HG02759 (cell line): ENCODE measurements at regions not wholly inside any gene's neighbourhood (a gene's known extent, or its start where the extent isn't known, plus 50 kb on each side); places are given as distances from the start of the nearest gene placed in this dataset.
"Not testable (repeated sequence)": the region's sequence is repeated elsewhere in the genome, so short reads cannot be mapped to it uniquely, and the experiment has no call there.

ENCODE experiments used
- ATAC-seq: cut with Tn5 transposase; IDR thresholded peaks from one replicate; pipeline ENCODE4 v1.9.1; 2021; ENCODE audit warnings: mild to moderate bottlenecking, moderate library complexity; ENCODE audit not compliant: unreplicated experiment

DNA sequence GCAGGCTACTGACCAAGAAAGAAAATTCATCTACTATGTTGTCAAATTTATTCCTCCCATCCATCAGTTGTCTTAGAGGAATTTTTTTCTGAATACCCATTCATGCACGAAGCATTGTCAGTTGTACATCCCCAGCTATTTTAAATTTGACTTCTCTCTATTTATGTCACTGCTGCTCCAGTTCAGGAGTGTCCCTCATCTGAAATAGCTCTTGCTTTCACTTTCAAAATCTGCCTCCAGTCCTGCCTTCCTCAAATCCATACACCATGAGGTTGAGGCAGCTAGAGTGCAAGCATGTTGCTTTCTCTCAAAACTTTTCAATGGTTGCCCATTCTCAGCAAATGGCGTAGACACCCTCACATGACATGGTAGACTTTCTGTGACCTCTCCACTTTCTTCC lies 335.4 kb upstream of the CDH2 start:
- ATAC-seq: peak; percentile 52

DNA sequence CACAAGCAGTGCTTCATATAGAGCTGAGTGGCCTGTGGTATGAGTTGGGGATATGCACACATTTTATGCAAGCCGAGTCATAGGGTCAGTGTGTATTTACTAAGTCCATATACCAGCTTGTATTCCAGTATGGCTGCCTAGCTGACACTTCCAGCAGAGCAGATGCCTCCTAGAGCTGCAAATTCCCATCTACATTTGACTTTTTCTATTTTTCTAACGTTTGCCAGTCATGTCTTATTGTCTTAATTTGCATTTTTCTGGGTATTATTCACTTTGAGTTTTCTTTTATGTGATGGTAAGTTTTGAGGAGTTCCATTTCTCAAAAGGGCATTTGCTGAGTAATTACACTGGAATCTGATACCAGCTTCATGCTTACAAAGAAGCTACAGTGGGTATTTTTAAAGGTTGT lies 334.5 kb upstream of the CDH2 start:
- no peak for ATAC-seq

DNA sequence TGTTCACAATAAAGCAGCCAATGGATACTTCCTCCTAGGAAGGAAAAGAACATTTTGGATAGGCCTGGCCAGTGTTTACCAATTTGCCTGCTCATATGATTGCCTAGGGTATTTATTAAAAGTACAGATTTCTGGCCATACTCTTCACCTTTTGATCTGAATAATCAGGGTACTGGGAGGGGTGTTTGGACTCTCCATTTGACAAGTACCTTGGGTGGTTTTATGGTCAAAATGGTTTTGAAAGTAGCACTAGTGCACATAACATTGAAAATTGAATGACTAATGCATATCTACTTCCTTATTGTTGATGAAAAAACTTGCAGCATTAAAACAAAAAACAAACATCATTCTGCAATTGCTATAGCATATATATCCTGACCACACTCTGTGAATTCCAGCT lies 333.3 kb upstream of the CDH2 start:
- ATAC-seq: no peak

DNA sequence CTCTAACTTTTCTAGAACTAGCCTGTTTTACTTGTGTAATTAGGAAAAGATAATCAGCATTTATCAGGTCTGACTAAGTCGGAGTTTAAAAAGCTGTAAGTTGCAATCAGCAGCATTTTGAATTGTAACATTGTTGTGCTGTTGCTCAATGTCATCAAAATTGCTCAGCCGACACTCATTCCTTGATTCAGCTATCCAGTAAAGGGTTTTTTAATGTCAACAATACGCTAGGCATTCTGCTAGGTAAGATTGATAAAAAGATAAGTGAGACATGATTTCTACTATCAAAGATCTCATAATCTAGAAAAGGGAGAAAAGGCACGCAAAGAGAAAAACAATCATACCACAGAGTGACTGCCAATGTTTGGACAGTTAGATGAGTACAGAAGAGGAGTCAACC lies 327.1 kb upstream of the CDH2 start:
- ATAC-seq: no peak

DNA sequence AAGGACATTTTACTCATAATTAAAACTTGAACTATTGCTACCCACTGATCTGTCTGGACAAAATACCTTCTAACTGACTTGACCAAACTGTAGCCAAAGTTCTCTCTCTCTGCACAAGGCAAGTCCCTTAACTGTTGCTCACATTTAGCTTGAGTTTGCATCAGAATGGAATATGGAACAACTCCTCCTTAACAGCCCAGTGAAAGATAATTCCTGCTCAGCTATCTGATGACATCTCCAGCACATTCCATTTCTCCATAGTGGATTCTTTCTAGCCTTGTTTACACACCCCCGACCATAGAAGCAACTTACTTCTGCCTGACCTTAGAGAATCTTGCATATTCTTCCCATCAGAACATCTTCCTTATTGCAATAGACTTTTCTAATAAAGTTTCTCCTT lies 317.2 kb upstream of the CDH2 start:
- ATAC-seq: no peak

DNA sequence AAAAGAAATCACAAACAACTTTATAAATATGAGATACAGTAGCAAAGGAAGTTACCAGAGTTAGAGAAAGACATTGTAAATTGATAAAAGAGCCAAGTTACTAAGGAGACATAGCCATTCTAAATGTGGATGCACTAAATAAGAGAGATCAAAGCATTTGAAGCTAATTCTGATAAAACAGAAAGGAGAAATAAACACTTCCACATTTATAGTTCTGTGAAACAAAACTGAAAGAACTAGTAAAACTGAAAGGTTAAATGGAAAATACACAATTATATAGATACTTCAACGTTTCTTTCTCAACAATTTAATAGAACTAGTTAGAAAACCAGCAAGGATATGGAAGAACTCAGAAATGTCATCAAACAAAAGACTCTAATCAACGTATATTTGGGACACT lies 309.0 kb upstream of the CDH2 start:
- ATAC-seq: no peak

DNA sequence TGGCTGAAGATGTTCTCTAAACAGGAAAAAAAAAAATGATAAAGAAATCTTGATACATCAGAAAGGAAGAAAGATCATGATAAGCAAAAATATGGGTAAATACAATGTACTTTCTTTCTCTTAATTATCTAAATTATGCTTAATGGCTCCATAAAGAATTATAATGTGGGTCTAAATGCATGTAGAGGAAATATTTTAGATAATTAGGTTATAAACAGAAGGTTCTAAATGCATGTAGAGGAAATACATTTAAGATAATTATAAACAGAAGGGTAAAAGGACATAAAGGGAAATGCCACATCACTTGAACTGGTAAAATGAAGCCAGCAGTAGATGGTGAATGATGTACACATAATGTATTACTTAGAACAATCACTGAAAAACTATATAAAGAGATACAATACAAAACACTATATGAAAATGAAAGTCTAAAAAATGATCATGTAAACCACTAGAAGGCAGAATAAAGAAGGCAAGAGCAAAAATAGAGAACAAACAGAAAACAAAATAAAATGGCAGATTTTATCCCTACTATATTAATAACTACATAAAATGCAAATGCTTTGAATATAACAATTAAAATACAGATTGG lies 308.4 kb upstream of the CDH2 start:
- ATAC-seq: no peak

DNA sequence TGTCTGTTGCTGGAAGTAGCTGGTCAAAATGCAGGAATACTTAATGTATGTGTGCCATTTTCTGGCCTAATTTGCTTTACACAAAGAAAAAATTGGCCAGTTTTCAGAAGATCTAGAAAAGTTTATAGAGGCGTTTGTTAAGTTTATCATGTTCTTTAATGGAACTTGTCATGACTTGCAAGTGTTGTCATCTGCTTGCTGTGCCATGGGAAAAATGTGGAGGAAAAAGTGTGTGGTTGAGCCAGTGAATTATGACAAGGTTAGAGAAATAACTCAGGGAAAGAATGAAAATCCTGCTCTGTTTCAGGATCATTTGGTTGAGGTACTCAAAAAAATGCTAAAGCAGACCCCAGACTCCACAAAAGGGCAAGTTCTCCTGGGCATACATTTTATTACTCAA lies 301.6 kb upstream of the CDH2 start:
- no peak for ATAC-seq

DNA sequence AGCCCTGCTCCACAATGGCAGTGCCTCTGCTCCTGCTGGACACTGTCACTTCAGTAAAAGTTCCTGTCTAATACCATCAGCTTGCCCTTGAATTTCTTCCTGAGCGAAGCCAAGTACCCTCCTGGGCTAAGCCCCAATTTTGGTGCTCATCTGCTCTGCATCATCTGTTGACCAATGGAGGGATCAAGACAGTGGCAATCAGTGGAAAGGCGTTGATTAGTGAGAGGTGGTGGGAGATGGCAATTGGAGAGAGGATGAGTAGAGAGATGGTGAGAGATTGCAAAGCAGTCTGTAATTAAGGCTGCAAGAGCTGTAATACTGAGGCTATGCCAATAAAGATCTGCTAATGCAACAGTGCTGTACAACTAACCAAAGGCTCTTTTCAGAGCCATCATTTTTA lies 299.4 kb upstream of the CDH2 start:
- no peak for ATAC-seq

DNA sequence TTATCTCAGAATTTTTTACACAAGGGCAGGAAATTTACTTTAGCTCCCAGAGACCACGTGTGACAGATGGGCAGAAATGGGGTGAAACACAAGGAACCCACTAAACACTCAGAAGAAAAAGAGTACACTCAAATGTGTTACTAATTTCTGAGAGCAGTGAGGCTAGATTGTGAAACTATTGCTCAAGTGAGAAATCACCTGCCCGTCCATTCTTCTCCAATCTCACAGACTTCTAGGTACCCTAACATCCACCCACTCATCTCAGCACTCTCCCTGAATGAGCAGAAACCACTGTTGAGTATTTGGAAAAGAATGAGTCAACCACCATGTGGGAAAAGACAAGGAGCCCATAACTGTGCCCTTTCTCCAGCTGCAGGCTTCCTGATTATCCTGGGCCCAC lies 293.0 kb upstream of the CDH2 start:
- ATAC-seq: no peak

DNA sequence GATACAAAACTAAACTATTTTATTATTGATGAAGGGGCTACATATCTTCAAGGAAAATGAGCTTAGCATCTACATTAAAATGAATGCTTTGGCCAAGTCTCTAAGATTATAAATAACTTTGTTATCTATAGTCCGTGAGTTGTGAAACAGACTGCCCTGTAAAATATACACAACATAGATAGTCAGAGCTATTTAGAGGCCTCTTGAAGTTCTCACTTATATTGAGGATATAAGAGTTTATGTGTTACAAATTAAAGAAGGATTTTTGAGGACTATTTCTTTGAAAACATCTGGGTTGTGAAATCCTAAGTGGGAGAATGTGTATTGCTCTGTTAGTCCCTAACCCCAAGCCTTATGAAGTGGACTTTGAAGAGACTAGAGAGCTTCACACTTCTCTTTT lies 292.0 kb upstream of the CDH2 start:
- no peak for ATAC-seq

DNA sequence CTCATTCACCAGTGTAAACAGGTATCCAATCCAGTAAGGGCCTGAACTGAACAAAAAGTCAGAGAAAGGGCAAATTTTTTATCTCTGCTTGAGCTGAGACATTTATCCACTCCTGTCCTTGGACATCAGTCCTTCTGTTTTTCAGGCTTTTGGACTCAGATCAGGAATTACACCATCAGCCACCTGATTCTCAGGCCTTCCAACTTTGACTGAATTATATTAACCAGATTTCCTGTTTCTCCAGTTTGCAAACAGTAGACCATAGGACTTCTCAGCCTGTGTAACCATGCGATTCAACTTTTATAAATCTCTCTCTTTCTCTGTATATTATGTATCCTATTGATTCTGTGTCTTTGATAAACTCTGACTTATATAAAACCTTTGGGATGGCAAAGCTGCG lies 289.3 kb upstream of the CDH2 start:
- ATAC-seq: no peak

DNA sequence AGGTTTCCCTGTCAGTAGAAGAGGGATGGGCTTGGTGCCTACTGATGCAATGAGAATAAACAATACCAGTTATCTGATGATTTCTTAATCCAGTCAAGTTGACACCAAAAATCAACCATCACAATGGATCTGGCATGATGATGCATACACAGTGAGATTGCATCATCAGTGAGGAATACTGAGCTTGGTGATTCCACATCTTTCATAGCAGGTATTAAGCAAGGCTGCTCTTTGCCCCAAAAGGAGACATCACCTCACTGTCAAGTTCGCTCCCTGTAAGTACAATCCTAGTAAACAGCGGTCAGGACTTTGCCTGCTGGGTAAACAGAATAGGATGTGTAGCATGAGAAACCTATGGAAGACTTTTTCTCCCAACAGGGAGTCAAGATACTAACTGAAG lies 282.7 kb upstream of the CDH2 start:
- no peak for ATAC-seq

DNA sequence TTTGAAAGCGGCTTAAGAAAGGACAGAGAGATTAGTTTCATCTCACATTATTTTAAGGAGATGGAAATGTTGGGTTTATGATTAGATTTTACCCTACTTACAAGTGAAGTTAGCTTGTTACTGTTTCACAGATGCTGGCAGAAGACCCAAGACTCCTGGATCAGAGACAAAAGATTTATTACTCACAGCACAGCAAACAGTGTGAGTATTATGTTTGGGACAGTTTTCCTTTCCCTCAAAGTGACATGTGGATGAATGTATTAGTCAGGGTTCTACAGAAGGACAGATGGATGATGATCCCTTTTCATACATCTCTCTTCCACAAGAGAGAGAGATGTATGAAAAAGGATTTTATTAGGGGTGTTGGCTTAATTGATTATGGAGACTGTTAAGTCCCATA lies 281.8 kb upstream of the CDH2 start:
- ATAC-seq: no peak

DNA sequence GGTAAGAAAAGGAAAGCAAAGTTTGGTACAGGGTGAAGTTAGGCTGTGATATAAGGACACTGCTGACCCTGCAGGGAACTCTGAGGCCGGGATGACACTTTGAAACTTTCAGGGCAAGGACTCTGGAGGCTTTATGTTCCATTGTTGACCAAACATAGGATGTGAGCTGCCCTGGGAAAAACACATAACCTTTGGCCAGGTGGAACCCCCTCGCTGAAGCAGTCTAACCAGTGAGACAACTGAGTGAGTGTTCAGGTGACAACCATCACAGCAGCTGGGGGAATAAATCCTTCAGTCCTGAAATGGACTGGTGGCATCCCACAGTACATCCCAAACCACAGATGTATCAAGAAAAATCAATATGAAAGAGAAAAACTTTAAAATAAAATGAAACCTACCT lies 280.9 kb upstream of the CDH2 start:
- no peak for ATAC-seq

DNA sequence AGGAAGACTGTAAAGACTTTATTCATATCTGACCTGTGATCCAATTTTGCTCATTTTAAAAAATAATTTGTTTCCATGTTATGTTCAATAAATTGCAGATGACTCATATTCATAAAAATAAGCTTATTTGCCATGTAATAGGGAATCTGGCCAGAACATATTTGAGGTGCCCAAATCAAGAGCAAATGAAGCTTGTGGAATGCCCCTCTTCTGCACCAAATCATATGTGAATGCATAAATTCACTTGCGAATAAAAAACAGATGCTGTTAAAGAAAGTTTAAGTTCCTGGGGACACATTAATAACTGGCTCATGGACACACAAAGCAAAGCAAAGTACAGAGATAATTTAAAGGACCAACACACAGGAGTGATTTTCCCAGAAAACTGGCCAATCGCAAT lies 279.0 kb upstream of the CDH2 start:
- ATAC-seq: no peak

DNA sequence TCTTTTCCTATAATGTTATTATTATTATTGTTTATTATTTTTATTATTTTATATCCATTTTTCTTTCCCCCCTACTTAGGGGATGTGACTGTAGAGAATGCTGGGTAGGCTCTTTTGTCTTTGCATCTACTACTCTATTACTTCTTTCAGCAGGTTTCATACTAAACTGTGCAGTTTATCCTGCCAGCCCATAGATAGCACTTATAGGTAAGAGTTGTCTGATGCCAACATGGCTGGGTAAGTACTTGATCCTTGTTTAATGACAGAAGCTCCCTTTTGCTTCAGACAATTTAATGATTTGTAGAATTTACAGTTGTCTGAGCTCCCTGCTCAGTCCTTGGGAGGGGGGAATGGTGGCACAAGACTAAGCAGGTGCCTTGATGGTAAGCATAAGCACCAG lies 262.9 kb upstream of the CDH2 start:
- ATAC-seq: no peak

DNA sequence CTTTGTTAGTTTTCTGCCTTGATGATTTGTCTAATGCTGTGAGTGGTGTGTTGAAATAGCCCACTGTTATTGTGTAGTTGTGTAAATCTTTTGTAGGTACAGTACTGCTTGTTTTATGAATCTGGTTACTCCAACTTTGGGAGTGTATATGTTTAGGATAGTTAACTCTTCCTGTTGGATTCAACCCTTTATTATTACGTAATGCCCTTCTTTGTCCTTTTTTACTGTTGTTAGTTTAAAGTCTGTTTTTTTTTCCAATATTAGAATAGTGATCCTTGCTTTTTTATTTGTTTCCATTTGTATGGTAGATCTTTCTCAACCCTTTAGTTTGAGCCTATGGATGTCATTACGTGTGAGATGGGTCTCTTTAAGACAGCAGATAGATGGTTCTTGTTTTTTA lies 261.5 kb upstream of the CDH2 start:
- no peak for ATAC-seq

DNA sequence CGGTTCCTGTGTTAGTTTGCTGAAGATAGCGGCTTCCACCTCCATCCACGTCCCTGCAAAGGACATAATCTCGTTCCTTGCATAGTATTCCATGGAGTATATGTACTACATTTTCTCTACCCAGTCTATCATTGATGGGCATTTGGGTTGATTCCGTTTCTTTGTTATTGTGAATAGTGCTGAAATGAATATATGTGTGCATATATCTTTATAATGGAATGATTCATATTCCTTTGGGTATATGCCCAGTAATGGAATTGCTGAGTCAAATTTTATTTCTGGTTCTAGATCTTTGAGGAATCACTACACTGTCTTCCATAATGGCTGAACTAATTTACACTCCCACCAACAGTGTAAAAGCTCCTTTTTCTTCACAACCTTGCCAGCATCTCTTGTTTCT lies 255.4 kb upstream of the CDH2 start:
- ATAC-seq: no peak

DNA sequence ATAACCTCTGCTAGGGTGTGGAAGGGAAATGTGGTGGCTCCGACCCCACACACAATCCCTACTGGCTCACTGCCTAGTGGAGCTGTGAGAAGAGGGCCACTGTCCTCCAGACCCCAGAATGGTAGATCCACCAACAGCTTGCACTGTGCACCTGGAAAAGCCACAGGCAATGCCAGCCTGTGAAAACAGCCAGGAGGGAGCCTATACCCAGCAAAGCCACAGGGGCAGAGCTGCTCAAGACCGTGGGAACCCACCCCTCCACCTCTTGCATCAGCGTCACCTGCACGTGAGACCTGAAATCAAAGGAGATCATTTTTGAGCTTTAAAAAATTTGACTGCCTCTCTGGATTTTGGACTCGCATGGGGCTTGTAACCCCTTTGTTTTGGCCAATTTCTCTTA lies 249.0 kb upstream of the CDH2 start:
- no peak for ATAC-seq

DNA sequence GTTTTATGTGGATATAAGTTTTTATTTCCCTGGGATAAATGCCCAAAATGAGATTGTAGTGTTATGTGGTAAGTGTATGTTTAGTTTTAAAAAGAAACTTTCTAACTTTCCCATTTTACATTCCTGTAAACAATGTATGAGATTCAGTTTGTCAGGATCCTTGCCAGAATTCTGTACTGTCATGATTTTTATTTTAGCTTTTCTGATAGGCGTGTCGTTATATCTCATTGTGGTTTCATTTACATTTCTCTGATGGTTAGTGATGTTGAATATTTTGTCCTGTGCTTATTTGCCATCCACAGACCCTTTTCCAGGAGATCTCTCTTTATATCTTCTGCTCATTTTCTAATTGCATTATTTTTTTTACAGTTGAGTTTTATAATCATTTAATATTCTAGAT lies 245.6 kb upstream of the CDH2 start:
- no peak for ATAC-seq

DNA sequence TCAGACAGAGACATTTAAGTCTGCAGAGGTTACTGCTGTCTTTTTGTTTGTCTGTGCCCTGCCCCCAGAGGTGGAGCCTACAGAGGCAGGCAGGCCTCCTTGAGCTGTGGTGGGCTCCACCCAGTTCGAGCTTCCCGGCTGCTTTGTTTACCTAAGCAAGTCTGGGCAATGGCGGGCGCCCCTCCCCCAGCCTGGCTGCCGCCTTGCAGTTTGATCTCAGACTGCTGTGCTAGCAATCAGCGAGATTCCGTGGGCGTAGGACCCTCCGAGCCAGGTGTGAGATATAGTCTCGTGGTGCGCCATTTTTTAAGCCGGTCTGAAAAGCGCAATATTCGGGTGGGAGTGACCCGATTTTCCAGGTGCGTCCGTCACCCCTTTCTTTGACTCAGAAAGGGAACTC lies 245.0 kb upstream of the CDH2 start:
- not testable (repeated sequence) for ATAC-seq

DNA sequence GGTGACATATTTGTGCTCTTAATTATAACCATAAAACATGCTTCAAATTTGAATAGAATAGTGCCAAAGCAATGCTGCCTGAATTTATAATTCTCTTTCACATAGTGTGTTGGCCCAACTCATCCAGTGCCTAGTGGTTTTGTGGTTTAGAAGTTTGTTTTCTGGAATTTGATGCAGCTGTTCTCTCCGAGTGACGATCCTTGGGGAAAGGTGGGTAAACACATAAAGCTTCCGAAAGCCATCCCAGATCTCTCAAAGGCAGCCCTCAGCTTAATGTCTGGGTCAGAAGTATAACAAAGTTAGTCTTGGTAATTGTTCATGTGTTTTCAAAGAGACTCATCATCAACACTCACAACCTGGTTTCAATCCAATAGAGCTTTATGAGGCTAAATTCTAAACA lies 235.6 kb upstream of the CDH2 start:
- no peak for ATAC-seq

DNA sequence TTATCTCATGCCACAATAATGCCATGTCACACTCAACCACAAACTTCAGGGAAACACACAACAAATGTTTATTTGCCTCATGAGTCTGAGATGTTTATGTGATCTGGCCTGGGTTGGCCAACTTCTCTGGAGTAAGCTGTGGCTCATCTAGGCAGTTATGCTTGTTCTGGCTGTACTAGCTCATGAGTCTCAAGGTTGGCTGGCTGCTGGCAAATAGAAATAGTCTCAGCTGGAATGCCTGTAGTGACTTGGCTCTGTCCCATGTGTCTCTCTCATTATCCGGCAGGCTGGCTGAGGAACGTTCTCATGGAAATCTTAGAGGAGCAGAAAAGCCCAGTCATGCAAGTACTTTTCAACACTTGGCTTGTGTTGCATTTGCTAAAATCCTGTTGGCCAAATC lies 234.9 kb upstream of the CDH2 start:
- ATAC-seq: no peak
